GM06990 (cell line): ENCODE measurements at regions not wholly inside any gene's neighbourhood (a gene's known extent, or its start where the extent isn't known, plus 50 kb on each side); places are given as distances from the start of the nearest gene placed in this dataset.
"Not testable (repeated sequence)": the region's sequence is repeated elsewhere in the genome, so short reads cannot be mapped to it uniquely, and the experiment has no call there.

Experiments used
- DNase-seq: peaks from one replicate; pipeline ENCODE4 v3.0.0-alpha.2; 2011; ENCODE audit not compliant: insufficient read length; ENCODE audit errors: extremely low read depth
- H3K27me3 ChIP-seq: replicated peaks from 2 replicates; pipeline ENCODE4 v1.6.0; 2011; ENCODE audit warnings: low read length; ENCODE audit not compliant: control insufficient read depth, insufficient read depth
- H3K36me3 ChIP-seq: 2 replicates; pipeline ENCODE4 v1.5.1; 2011; ENCODE audit warnings: low read length; ENCODE audit not compliant: control insufficient read depth, insufficient read depth
- H3K4me3 ChIP-seq: replicated peaks from 2 replicates; pipeline ENCODE4 v1.5.1; 2011; ENCODE audit warnings: low read depth, mild to moderate bottlenecking, control low read depth, low read length
- CTCF ChIP-seq: IDR thresholded peaks from 2 replicates; pipeline ENCODE4 v1.5.1; 2011; ENCODE audit warnings: low read length, control low read depth, mild to moderate bottlenecking, inconsistent platforms; ENCODE audit not compliant: insufficient read depth, poor library complexity, severe bottlenecking

- no peaks in the 10 kb centered on the region for H3K36me3 ChIP-seq
- DNase-seq: no peak
- no peak overlapping the region for H3K4me3 ChIP-seq
- no peaks in the 10 kb centered on the region for H3K27me3 ChIP-seq
- TF ChIP-seq CTCF: no peak
Measured at GRCh38 chr2:139684286-139684860, 904.2 kb upstream of the NXPH2 start.

GRCh38 chr2:139674577-139674976 is 894.4 kb upstream of the NXPH2 start:
- TF ChIP-seq CTCF: no peak
- no peak for DNase-seq
- Histone ChIP-seq H3K36me3 (no peaks in the 10 kb centered on the region), H3K4me3 (no peak overlapping the region), H3K27me3 (no peaks in the 10 kb centered on the region)

GRCh38 chr2:139673447-139673846 is 893.3 kb upstream of the NXPH2 start:
- not testable (repeated sequence) for H3K36me3 ChIP-seq, DNase-seq, H3K4me3 ChIP-seq, H3K27me3 ChIP-seq

- Histone ChIP-seq H3K27me3 (no peaks in the 10 kb centered on the region), H3K4me3 (no peak overlapping the region), H3K36me3 (no peaks in the 10 kb centered on the region)
- no peak for DNase-seq
- no peak for TF ChIP-seq CTCF
Measured at GRCh38 chr2:139669675-139670074, 889.5 kb upstream of the NXPH2 start.

GRCh38 chr2:139652385-139652784 is 872.2 kb upstream of the NXPH2 start:
- Histone ChIP-seq H3K4me3 (no peak overlapping the region), H3K36me3 (no peaks in the 10 kb centered on the region), H3K27me3 (no peaks in the 10 kb centered on the region)
- DNase-seq: no peak
- no peak for TF ChIP-seq CTCF

- DNase-seq: no peak
- no peaks in the 10 kb centered on the region for H3K27me3 ChIP-seq
- TF ChIP-seq CTCF: no peak
Measured at GRCh38 chr2:139645617-139646016, 865.4 kb upstream of the NXPH2 start.

More at GRCh38 chr2:139645617-139646016, 865.4 kb upstream of the NXPH2 start:
- no peak overlapping the region for H3K4me3 ChIP-seq
- H3K36me3 ChIP-seq: no peaks in the 10 kb centered on the region
